RWPE1 (cell line): ENCODE measurements at regions not wholly inside any gene's neighbourhood (a gene's known extent, or its start where the extent isn't known, plus 50 kb on each side); places are given as distances from the start of the nearest gene placed in this dataset.
A peak's percentile ranks its signal among the peaks of the same experiment; 100 is the strongest.

ENCODE experiments used
- CTCF ChIA-PET: fragments of 350-600 bp; sonication (Branson Sonifier 250); formaldehyde crosslinking; extraction: SDS; loops from one replicate; lab custom pipeline; 2021; lab: Yijun Ruan, JAX
- POLR2A ChIA-PET: fragments of 400-600 bp; formaldehyde crosslinking; extraction: SDS; loops from one replicate; lab custom pipeline; 2020; ENCODE audit warnings: antibody characterized with exemption; ENCODE audit not compliant: low non-redundant PET; lab: Yijun Ruan, JAX
- DNase-seq: peaks from one replicate; pipeline ENCODE4 v3.0.0; 2012; ENCODE audit warnings: low spot score
- H3K27ac ChIP-seq: fragments of 450-650 bp; 2 replicates; pipeline ENCODE4 v1.5.1; 2017
- TF ChIP-seq, protein P1 (sequence below): fragments of 450-650 bp; conservative IDR thresholded peaks from 2 replicates; pipeline ENCODE4 v1.5.1; 2017; ENCODE audit warnings: low read depth, mild to moderate bottlenecking

- ChIA-PET POLR2A (no interaction called here), CTCF (no interaction called here)
- no peak for DNase-seq
- no peak overlapping the region for H3K27ac ChIP-seq
- TF ChIP-seq, protein P1, sequence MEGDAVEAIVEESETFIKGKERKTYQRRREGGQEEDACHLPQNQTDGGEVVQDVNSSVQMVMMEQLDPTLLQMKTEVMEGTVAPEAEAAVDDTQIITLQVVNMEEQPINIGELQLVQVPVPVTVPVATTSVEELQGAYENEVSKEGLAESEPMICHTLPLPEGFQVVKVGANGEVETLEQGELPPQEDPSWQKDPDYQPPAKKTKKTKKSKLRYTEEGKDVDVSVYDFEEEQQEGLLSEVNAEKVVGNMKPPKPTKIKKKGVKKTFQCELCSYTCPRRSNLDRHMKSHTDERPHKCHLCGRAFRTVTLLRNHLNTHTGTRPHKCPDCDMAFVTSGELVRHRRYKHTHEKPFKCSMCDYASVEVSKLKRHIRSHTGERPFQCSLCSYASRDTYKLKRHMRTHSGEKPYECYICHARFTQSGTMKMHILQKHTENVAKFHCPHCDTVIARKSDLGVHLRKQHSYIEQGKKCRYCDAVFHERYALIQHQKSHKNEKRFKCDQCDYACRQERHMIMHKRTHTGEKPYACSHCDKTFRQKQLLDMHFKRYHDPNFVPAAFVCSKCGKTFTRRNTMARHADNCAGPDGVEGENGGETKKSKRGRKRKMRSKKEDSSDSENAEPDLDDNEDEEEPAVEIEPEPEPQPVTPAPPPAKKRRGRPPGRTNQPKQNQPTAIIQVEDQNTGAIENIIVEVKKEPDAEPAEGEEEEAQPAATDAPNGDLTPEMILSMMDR, result no peak
These were observed 98.4 kb upstream of the PTPRZ1 start for GRCh38 chr7:121774563-121774962.

GRCh38 chr7:121766676-121767075, 106.3 kb upstream of the PTPRZ1 start:
- no peak for DNase-seq
- POLR2A ChIA-PET, result no interaction called here
- no peak overlapping the region for H3K27ac ChIP-seq
- CTCF ChIA-PET, result interaction anchor here (0.7 kb wide), 1 partner anchor 99 kb away, joined by 12 read pairs; no protein-coding TSS in a partner anchor
- TF ChIP-seq, protein P1, result no peak

- DNase-seq, result peak; percentile 7
- POLR2A ChIA-PET, result no interaction called here
- TF ChIP-seq, protein P1, result no peak
- no peak overlapping the region for H3K27ac ChIP-seq
- CTCF ChIA-PET, result interaction anchor here (0.6 kb wide), 1 partner anchor 19 kb away, joined by 3 read pairs; no protein-coding TSS in a partner anchor
These were observed 111.6 kb upstream of the PTPRZ1 start for GRCh38 chr7:121761399-121761798.

- TF ChIP-seq, protein P1, result no peak
- POLR2A ChIA-PET, result no interaction called here
- no peak for DNase-seq
- H3K27ac ChIP-seq, result no peak overlapping the region
- CTCF ChIA-PET, result interaction anchor here (0.6 kb wide), 1 partner anchor 19 kb away, joined by 4 read pairs; no protein-coding TSS in a partner anchor
These were observed 117.0 kb upstream of the PTPRZ1 start for GRCh38 chr7:121755818-121756552.

DNA sequence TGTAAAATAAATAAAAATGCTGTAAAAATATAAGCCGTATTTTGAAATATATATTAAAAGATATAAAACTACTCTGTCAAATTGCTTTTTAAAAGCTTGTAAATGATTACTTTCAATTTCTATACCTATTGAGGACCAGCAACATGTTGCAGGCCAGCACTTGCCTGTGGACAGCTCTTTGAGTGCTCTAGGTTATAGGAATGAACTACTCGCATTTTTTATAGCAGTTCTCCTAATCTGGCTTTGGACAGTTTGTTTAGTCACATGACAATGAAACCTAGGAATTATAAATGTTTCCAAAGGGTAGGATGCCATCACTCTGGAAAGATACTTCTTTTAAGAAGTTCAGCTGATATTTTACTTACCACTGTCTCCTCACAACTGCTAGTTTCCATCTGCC, 117.7 kb upstream of the PTPRZ1 start:
- POLR2A ChIA-PET, result no interaction called here
- TF ChIP-seq, protein P1, result no peak

DNA sequence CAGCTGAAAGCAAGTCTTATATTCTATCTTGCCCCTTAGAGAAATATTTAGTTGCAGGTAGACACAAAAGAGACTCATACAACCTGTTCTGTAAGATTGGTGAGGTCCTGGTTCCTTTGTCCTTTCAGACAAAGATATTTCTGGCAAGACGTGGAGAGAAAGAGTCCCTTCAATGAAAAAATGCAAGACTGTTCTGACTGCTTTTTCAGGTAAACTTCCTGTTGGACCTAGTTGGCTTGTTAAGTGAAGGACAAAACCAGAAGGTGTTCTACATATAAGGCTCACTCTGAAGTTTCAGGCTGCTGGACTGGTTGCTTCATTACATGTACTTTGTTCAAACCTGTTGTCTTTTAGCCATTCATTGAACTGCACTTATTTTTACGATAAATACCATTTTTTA, 119.0 kb upstream of the PTPRZ1 start:
- CTCF ChIA-PET, result interaction anchor here (0.7 kb wide), 1 partner anchor 32 kb away, joined by 4 read pairs; no protein-coding TSS in a partner anchor
- TF ChIP-seq, protein P1, result no peak
- no peak for DNase-seq
- H3K27ac ChIP-seq, result no peak overlapping the region
- POLR2A ChIA-PET, result no interaction called here

More for the DNA sequence above, 117.7 kb upstream of the PTPRZ1 start:
- peak; percentile 7 for DNase-seq
- CTCF ChIA-PET, result no interaction called here
- H3K27ac ChIP-seq, result no peak overlapping the region
